ENCODE measurements at regions not wholly inside any gene's neighbourhood (a gene's known extent, or its start where the extent isn't known, plus 50 kb on each side); places are given as distances from the start of the nearest gene placed in this dataset.
"Not testable (repeated sequence)": the region's sequence is repeated elsewhere in the genome, so short reads cannot be mapped to it uniquely, and the experiment has no call there.

DNA sequence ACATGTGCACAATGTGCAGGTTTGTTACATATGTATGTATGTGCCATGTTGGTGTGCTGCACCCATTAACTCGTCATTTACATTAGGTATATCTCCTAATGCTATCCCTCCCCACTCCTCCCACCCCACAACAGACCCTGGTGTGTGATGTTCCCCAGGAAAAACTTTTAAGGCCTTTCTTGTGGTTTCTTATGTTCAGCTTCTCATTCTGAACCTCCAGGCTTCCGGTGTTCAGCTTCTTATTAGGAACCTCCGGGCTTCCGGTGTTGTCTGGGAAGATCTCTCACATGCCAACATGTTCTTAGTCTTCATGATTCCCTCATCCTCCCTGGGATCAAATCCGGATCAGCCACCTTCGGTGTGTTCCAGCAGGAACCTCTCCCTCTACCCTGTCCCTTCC lies 338.8 kb upstream of the IRX2 start:
- DNase-seq (ENCODE audit: extremely low read depth, low read depth, low spot score), result not testable (repeated sequence)

DNA sequence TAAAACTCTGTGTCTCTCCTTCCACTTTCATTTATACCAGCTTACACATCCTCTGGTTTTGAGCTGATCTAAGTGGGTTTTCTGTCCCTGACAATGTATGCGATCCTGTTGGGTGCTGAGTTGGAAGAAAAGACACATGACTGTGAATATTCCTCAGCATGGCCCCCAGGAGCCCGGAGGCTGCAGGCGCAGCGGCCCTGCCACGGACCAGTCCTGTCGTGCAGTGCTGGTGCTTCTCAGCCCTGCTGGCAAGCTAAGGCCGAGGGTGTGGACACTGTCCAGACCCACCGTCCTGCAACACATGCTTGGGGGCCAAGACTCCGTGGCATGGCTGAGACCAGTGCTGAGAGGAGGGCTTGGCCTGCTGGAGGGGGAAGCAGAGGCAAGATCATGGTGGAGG lies 328.9 kb upstream of the IRX2 start:
- DNase-seq (ENCODE audit: extremely low read depth, low read depth, low spot score), result no peak

DNA sequence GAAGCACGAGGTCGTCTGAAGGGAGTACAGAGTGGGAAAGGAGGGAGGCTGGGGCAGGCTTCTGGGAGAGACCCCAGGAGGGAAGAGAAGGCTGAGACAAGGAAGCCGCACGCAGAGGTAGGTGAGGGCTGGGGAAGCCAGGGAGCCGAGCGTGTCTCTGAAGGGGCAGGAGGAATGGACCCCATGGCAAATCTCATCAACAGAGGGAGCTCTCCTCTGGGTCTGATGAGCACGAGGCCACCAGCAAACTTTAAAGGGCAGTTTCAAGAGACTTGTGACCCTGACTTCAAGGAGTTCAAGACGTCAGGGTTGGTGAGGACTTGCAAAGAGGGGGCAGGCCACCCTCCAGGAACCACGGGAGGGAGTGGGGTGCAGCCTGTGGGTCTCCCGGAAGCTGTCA lies 326.2 kb upstream of the IRX2 start:
- DNase-seq (ENCODE audit: extremely low read depth, low read depth, low spot score), result no peak

GRCh38 chr5:3075309-3075708 lies 323.8 kb upstream of the IRX2 start:
- DNase-seq (ENCODE audit: extremely low read depth, low read depth, low spot score), result no peak

DNA sequence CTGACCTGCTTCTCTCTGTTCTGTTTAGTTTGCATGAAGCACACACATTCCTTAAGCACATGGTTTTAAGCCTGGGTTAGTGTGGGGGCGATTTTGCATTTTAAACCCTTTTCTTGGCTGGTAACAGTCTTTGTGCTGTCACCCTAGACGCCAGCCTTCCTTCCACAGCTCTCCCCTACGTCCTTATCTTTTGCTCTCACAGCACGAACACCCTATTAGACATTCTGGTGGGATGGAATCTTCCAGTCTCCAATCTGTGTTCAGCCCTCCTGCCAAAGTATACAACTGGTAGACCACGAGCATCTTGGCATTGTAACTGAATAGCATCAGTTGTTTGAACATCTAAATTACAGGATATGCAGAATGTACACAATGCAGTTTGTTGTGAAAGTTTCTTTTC lies 316.9 kb upstream of the IRX2 start:
- no peak for DNase-seq (ENCODE audit: extremely low read depth, low read depth, low spot score)

GRCh38 chr5:3060283-3060682 lies 308.8 kb upstream of the IRX2 start:
- no peak for DNase-seq (ENCODE audit: extremely low read depth, low read depth, low spot score)

DNA sequence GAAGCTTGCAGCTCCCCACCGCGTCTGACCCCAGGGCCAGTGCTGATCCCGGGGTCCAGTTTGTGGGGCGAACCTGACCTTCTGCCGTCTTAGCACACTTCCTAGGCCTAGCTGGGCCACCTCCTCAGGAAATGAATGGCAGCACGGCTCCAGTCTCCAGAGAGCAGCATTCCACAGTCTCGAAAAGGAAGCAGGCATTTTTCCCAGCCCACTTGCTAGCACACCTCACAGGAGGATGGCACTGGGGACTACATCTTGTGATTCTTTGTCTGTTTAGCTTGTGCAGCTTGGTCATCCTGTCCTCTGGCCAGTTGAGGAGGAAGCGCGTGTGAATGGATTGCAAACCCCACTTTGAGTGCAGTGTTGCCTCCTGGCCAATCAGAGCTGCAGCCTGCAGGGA lies 308.0 kb upstream of the IRX2 start:
- DNase-seq (ENCODE audit: extremely low read depth, low read depth, low spot score), result no peak

DNA sequence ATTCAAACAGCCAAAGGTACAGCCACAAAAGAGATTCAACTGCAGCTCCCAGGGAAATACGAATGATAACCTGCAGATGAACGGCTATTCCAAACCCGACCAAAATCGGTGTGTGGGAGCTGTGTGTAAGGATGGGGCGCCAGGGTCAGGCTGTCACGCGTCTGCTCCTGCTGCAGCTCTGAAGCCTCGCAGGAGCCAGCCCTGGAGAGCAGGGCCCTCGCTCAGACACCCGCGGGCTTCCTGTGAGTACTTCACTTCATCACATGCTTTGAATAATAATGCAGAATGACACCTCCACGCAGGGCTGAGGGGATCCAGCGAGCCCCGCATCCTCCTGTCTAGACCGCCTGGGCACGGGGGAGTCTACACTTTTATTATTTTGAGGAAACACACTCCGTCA lies 307.5 kb upstream of the IRX2 start:
- no peak for DNase-seq (ENCODE audit: extremely low read depth, low read depth, low spot score)

DNA sequence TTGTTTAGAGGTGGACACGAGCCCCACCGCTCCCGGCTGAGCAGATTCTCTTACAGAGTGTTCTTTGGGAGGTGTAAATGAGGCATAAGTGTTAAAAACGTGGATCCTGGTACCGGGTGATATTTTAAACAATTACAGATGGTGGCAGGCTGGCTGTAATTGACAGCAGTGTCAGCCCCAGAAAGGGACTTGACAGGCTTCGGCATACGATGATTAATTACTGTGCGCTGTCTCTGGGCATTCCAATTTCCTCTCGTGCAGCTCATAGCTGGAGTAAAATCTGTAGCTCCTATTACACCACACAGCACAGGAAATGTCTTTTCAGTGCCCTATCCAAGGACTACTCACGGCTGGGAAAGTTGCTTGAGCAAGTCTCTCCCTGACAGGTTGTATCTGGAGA lies 305.4 kb upstream of the IRX2 start:
- no peak for DNase-seq (ENCODE audit: extremely low read depth, low read depth, low spot score)

DNA sequence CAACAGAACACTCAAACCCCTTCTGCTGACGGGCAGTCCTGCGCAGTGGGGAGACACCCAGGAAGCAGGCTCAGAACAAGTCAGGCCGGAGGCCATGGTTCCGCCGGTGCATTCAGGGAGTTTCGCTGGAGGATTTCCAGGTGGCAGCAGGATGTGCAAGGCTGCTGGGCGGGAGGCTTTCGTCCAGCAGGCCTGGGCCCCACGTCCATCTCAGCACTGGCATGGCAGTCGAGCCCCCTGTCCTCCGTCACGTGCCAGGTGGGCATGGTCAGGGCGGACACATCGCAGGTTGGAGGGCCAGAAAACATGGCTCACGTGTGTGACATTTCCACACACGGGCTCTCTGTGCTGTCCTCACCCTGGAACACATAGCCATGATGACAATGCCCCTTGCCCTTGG lies 299.9 kb upstream of the IRX2 start:
- DNase-seq (ENCODE audit: extremely low read depth, low read depth, low spot score), result no peak

DNA sequence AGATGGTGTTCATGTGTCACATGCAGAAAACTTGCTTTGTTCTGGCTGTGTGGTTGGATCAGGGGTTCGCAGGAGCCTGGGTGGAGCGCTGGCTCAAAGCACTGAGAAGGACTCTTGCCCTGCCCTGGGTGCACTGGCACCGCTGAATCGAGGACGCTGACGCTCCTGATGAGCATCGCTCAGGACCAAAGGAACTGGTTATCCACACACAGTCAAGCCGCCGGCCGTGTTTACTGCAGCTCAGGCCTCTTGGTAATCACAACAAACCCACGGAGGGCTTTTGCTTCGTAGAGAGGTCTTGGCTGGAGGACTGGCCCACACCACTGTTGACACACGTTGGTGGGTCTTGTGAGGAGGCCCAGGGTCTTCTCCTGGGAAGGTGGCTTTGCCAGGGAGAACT lies 299.4 kb upstream of the IRX2 start:
- DNase-seq (ENCODE audit: extremely low read depth, low read depth, low spot score), result no peak

GRCh38 chr5:3049261-3049660 lies 297.8 kb upstream of the IRX2 start:
- no peak for DNase-seq (ENCODE audit: extremely low read depth, low read depth, low spot score)

DNA sequence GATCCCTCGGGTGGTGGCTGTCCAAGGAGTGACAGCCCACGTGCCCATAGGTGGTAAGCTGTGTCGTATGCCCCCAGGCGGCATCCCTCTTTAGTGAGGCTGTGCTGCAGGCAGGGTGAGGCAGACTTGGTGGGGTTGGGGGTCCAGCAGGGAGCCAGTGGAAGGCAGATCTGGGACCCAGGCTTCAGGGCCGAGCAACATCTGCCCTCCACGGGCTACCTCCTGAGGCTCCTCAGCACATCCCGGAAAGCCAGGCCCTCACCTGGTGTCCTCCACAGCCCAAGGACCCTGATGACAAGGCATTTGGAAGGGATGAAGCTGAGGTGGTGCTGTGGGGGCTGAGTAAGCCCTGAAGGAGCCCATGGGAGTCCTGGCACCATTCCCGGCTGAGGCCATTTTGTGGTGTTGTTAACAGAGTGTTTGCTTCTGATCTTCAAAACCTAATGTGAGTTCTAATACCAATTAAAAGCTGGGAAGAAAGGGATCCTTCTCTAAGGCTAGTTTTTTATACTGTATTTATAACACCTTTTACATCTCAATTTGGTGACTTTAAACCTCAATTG lies 295.8 kb upstream of the IRX2 start:
- no peak for DNase-seq (ENCODE audit: extremely low read depth, low read depth, low spot score)

GRCh38 chr5:3043600-3043999 lies 292.1 kb upstream of the IRX2 start:
- DNase-seq (ENCODE audit: extremely low read depth, low read depth, low spot score), result no peak

DNA sequence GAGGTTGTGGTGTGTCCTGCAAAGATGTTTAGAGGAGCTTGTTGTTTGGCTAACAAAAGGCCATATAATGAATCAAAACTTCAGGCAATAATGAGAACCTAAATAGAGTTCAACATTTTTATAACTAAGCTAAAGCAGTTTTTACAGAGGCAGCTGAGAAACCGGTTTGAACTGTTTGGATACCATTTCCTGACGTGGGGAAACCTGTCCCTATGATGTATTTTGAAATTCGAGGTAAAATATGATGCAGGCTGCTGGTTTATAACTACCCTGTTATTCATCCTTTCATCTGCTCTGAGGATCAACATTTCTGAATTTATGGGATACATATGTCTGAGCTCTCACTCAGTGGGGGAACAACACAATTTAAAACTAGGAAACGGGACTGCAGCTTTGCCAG lies 289.5 kb upstream of the IRX2 start:
- DNase-seq (ENCODE audit: extremely low read depth, low read depth, low spot score), result no peak

DNA sequence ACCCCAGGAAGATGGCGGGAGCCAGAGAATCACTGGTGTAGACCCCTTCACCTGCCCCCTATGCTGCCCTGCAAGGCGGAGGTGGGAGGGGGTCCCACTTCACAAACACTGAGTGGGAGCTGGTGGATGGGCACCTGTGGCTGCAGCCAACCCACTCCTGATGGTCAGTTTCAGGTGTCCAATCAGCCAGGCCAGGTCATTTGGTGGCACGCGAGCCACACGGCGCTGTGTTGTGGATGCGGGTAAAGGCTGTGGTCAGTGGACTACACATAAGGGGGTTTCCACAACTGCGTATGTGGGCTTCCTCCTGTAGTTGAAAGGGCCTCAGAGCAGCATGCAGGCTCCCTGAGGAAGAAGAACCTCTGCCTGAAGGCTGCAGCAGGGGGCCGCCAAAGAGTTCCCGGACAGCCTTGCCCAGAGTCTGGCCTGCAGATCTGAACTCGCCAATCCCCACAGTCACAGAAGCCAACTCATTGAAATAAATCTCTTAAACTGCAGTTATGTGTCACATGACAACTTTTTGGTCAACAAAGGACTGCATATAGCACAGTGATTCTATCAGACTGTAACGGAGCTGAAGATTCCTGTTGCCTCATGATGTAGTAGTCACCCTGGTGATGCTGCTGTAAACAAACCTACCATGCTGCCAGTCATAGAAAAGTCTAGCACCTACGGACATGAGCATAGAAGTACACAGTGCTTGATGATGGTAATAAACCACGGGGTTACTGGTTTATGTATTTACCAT lies 284.7 kb upstream of the IRX2 start:
- DNase-seq (ENCODE audit: extremely low read depth, low read depth, low spot score), result no peak

DNA sequence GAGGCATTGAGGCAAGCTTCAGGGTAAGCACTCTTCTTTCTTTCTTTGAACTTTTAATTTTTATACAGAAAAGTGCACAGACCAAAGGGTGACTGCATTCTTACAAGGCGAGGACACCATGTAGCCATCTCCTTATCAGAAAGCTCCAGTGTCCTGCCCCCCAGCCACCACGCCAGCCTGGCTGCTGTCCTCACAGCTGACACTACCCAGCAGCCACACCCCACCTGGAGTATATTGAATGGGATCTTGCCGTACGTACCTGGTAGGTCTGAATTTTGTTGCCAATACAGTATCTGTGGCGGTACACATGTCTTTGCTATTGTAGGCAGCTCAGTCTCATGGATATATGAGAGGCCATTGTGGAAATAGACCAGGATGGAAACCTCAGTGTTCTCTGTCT lies 284.0 kb upstream of the IRX2 start:
- no peak for DNase-seq (ENCODE audit: extremely low read depth, low read depth, low spot score)

GRCh38 chr5:3034881-3035280 lies 283.4 kb upstream of the IRX2 start:
- no peak for DNase-seq (ENCODE audit: extremely low read depth, low read depth, low spot score)

- DNase-seq (ENCODE audit: extremely low read depth, low read depth, low spot score), result no peak
Measured at GRCh38 chr5:3034449-3034848, 283.0 kb upstream of the IRX2 start.

- DNase-seq (ENCODE audit: extremely low read depth, low read depth, low spot score), result no peak
Measured at GRCh38 chr5:3033033-3033755, 281.7 kb upstream of the IRX2 start.

DNA sequence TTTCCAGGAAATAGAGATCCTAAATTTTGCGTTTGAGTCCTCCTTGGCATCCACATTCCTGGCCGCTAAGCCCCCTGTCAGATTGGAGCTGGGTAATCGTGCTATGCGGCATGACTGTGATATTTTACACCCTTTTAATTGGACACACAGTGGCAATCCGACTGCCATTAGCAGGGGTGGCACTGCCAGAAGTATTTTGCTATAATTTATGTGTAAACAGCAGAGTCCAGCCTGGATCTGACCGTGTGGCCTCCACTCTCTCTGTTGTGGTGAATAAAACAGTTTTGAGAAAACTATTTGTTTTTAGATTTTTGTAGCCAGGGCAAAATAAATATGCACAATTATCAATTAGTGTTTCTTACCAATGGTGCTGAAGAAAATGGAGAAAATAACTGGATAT lies 281.0 kb upstream of the IRX2 start:
- no peak for DNase-seq (ENCODE audit: extremely low read depth, low read depth, low spot score)

DNA sequence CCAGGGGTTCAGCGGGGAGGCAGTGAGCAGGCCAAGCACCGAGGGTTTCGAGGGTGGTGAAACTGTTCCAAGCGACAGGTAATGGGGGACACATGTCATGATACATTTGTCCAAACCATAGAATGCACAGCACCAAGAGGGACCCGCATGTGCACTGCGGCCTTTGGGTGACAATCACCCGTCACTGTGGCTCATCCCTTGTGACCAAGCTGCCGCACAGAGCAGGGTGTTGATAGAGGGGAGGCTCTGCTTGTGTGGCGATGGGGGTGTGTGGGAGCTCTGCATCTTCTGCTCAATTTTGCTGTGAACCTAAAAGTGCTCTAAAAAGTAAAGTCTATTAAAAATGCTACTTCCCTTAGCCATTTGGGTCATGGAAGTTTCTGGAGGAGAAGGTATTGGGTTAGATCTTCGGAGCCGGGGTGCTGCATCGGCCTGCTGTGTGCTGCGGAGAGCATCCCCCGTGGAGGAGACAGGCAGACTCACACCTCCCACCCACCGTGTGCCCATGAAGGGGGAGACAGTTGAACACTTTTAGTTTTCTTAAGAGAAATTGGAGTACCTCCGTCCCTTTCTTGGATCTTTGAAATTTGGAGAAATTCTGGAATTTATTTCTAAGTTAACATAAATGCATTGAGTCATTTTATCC lies 280.4 kb upstream of the IRX2 start:
- no peak for DNase-seq (ENCODE audit: extremely low read depth, low read depth, low spot score)

Data from glomerular endothelial cell (primary cell).